Right lung (tissue), 2 donors: ENCODE measurements at regions not wholly inside any gene's neighbourhood (a gene's known extent, or its start where the extent isn't known, plus 50 kb on each side); places are given as distances from the start of the nearest gene placed in this dataset.
"Not testable (repeated sequence)": the region's sequence is repeated elsewhere in the genome, so short reads cannot be mapped to it uniquely, and the experiment has no call there.

ENCODE experiments used
- DNase-seq, 2 donors: peaks; one replicate each; pipeline ENCODE4 v3.0.0-alpha.2; 2013

DNA sequence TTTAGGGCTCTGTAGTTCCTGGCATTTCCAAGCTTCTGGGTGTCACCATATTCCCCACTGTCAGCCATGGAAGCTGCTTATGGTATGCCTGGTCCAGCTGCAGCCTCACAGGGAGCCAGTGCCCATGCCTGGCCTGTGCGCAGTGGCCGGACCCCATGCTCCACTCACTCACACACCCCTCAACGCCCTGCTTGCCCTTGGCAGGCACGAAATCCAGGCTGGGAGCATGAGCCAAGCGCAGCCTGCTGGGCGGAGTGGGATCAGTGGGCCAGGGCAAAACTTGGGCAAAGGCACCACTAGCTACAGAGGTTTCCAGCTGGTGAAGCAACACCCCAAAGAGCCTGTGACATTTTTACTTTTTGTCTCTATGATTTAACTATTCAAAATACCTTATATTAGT, 520.4 kb downstream of the RWDD3 start:
- DNase-seq = no peak

DNA sequence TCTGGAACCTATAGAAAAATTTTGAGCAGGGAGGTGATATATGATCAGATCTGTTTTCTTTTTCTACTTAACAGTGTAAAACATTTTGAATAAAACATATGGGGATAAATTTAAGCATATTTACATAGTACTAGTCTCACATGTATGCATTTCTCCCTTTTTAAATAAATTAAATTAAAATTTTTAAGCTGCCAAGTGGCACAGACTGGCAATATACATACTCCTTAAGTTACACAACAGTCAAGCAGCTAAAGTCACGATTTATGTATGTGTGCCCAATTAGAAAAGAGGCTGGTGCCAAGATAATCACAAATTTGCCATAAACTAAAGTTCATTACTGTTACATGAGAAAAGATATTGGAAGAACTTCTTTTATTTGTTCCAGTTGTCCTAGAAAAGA, 532.0 kb downstream of the RWDD3 start:
- no peak for DNase-seq

DNA sequence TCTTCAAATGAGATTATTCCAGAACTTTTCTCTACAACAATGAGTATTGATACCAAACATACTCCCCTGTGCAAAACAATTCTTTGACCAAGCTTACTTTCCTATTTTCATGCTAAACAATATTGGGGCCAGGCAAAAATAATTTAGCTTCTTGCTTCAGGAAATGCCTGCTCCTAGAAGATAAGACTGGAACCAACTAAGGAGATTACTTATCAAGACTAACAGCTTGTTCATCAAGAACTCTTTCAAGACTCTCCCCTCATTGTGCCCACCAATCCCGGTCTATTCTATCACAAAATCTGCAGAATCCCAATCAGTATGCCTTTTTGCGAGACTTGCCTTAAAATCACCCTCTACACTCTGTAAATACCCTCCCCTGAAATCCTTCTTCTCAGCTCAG, 536.6 kb downstream of the RWDD3 start:
- no peak for DNase-seq

DNA sequence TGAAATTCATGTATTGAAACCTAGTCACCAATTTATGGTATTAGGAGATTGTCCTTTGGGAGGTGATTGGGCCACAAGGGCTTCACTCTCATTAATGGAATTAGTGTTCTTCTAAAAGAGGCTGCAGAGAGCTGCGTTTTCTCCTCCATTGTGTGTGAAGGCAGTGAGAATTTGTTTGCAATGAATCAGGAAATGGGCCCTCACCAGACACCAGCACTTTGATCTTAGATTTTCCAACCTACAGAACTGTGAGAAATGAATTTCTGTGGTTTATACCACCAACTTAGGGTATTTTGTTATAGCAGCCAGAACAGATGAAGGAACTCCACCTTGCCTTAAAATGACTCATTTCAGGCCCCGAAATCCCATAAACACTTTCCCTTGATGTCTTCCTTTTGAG, 544.2 kb downstream of the RWDD3 start:
- no peak for DNase-seq

DNA sequence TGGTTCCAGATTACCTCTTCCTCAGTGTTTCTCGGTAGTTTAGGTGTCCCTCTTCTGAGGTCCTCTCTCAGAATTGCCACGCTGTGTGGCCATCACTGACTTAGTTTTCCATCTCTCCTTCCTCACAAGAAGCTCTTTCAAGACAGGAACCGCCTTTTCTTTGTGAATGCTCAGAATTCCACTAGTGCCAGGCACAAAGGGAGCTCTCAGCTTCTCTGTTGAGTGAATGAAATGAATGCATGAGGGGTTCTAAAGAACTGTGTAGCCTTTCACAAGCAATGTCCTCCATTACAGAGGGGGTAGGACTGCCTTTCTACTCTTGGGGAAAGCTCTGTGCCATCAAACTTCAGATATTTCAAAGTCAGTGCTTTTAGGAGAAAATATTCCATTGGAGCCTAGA, 546.8 kb downstream of the RWDD3 start:
- DNase-seq = no peak

DNA sequence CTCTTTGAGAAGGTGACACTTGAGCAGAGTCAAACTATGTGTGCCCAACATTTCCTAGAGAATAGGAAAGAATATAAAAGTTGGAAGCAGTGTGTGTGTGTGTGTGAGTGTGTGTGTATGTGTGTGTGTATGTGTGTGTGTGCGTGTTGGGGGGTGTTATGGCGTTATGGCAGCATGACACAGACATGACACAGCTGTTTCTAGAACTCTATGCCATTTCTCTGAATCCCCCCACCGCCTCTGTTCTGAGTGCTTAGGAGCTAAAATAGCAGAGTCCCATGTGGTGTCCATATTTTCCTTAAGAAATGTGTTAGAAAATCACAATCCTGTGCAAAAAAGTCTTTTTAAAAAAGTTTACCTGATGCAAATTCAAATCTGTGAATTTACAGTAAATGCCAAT, 556.1 kb downstream of the RWDD3 start:
- peak; percentile 23 to 31 for DNase-seq

DNA sequence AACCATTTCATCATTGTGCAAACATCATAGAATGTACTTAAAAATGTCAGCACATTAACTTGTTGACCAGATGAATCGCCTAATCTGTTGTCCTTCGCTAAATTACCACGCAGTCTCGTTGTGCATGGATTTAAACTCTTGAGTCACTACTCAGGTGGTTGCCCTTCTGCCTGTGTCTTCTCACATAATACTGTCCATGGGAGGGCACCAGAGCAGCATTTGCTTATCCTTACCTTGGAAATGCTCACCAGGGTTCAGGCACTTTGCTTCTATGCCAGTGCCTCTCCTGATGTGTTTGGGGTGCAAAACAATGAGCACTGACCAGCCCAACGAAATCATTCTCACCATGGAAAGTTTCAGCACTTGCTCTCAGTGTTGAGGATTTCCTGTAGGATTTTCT, 559.9 kb downstream of the RWDD3 start:
- no peak for DNase-seq

DNA sequence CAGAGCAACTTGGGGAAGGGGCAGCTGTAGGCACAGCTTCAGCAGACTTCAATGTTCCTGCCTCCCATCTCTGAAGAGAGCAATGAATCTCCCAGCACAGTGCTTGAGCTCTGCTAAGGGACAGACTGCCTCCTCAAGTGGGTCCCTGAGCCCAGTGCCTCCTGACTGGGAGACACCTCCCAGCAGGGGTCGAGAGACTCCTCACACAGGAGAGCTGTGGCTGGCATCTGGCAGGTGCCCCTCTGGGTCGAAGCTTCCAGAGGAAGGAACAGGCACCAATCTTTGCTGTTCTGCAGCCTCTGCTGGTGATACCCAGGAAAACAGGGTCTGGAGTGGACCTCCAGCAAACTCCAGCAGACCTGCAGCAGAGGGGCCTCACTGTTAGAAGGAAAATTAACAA, 563.8 kb downstream of the RWDD3 start:
- not testable (repeated sequence) for DNase-seq

DNA sequence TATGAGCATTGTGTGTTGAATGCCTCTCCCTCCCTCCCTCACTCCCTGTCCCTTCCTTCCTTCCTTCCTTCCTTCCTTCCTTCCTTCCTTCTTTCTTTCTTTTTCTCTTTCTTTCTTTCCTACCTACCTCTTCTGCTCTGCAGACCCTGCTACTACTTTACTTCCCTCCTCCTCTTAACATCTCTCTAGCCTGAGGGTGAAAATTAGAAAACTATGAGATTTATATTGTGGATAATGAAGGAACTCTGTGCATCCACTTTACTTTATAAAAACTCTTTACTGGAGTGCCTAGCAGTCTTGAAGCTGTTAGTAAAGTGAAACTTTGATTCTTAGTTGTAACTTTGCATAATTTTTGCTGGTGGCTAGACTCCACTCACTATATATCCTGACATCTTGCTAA, 572.2 kb downstream of the RWDD3 start:
- DNase-seq = no peak

DNA sequence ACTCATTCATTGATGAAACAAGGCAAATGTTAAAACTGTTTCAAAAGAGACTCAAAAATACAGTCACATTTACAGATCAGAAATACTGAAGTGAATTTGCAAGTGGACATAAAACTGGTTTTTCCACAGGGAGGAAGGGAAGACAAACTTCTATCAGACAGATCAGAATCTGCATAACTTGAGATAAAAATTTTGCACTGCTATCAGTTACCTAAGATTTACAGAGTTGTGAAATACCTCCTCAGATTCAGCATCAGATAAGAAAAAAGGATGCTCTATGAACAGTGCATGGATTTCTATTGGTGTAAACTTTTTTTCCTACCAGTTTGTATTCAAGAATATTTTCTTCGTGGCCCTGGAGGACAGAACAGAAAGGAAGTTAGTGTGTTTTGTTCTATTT, 575.4 kb downstream of the RWDD3 start:
- no peak for DNase-seq

DNA sequence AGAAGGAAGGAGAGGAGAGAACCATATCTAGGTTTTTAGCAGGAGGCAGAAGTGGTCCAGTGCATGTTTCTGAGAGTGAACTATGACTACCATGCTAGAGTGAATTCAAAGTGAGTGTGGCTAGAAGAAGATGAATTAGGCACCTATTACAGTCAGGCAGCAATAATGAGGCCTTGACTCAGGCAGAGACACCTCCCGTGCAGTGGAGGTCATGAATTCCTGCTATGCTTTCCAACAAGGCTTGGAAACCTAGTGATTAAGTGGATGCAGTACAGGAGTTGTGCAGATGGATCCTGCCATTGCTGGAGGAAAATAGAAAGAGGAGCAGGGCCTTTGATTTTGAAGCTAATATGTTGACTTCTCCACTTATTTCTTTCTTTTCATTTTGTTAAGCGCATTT, 581.5 kb downstream of the RWDD3 start:
- no peak for DNase-seq

DNA sequence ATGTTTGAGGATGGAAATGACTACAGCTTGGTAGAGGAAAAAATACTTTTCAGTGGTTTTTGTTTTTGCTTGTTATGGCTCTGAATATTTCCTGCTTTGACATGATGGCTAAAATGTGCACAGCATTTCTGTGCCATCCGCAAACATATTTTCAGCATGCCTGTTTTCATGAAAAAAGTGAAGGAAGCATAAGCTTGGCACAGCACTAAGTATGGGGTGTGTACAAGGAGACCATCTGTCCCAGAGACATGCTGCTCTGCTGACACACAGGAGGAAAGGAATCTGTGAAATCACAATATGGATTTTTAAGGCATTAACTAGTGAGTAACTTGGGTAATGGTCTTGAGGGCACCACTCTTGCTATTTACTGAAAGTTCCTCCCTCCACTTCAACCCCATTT, 595.5 kb downstream of the RWDD3 start:
- DNase-seq = no peak

DNA sequence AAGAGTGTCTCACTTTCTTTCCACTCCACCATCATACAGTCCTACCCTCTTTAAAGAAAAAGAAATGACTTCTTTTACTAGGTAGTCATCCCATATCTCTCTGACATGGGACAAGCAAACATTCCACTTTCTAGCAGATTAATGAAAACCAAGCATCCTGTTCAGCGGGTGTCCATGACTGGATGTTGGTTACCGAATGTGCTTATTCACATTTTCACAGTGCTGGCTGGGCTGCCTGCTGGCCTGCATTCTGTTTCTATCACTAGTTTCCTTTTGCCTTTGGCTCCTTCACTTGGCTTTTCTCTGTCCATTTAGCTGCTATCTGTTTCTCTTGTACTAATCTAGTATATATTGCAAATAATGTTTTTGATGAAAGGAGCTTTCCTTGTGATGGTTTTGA, 598.4 kb downstream of the RWDD3 start:
- no peak for DNase-seq

DNA sequence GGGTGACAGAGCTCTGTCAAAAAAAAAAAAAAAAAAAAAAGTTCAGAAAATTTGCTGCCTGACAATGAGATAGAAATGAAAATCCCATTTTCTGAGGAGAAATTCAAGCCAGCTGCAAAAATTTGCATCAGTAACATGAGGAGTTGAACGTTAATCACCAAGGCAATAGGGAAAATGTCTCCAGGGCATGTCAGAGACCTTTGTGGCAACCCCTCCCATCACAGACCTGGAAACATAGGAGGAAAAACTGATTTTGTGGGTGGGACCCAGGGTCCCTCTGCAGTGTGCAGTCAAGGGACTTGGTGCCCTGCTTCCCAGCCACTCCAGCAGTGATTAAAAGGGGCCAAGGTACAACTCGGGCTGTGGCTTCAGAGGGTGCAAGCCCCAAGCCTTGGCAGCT, 615.4 kb downstream of the RWDD3 start:
- DNase-seq = no peak

DNA sequence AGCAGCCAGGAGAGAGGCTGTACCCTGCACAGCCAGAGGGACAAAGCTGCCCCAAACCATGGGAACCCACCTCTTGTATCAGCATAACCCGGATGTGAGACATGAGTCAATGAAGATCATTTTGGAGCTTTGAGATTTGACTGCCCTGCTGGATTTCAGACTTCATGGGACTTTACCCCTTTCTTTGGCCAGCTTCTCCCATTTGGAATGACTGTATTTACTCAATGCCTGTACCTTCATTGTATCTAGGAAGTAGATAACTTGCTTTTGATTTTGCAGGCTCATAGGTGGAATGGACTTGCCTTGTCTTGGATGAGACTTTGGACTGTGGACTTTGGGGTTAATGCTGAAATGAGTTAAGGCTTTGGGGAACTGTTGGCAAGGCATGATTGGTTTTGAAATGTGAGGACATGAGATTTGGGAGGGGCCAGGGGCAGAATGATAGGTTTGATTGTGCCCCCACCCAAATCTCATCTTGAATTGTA, 616.2 kb downstream of the RWDD3 start:
- no peak for DNase-seq

DNA sequence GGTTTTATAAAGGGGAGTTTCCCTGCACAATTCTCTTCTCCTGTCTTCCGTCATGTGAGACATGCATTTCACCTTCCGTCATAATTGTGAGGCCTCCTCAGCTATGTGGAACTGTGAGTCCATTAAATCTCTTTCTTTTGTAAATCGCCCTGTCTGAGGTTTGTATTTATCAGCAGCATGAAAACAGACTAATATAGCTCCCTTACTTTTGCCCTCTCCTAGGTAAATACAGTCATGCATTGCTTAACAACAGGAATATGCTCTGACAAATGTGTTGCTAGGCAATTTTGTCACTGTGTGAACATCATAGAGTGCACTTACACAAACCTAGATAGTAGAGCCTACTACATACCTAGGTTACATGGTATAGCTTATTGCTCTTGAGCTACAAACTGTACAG, 616.8 kb downstream of the RWDD3 start:
- DNase-seq = no peak

DNA sequence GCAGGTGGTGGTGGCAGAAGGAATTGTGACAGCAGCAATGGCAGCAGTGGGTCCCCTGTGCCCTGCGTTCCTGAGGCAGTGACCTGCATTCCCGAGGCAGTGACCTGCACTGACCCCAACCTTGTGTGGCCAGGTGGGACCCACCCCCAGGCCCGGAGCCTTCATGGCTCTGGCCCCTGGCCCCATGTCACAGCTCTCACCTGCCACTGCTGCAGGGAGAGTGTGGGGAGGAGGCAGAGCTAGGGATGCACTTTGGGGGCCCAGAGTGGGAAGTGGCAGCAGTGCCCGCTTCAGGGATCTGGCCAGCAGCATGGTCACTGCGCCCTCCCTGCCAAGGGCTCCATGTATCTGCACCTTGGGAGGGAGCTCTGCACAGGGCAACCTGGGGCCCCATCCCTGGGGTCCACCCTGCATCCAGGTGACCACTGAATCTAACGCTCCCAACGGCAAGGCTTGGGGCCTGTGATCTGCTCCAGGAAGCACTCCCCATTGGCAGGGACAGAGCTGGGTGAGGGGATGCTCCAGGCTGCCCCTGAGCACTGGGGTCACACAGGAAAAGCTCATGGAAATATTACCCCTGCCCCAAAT, 618.6 kb downstream of the RWDD3 start:
- no peak for DNase-seq

DNA sequence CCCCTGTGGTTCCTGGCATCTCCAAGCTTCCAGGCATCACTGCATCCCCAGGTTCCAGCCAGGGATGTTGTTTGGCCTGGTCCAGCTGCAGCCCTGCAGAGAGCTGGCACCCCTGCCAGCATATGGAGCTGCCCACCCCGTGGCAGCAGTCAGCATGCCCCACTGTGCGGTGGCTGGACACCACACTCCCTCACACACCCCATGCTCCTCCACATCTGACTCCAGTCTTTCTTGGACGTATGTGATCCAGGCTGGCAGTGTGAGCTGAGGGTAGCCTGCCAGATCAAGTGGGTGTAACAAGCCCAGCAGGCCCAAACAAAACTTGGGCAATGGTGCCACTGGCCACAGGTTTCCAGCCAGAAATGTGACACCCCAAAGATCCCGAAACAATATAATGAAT, 620.4 kb downstream of the RWDD3 start:
- DNase-seq = no peak

DNA sequence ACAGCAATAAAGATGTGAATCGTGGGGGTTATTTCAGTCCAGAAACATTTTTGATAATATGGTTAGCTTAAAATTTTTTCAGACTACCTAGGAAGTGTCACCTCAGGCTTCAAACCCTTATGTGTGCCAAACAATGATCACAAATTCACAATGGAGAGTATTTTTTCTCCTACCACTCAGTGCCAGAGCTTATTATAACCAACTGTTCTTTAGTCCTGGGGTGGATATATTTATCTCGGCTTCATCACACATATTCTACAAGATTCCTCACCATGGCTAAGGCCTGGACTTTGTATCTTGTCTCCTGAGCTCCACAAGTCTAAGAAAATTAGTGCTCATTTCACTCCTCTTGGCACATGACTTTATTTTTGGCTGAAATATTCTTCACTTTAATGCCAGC, 629.1 kb downstream of the RWDD3 start:
- no peak for DNase-seq

DNA sequence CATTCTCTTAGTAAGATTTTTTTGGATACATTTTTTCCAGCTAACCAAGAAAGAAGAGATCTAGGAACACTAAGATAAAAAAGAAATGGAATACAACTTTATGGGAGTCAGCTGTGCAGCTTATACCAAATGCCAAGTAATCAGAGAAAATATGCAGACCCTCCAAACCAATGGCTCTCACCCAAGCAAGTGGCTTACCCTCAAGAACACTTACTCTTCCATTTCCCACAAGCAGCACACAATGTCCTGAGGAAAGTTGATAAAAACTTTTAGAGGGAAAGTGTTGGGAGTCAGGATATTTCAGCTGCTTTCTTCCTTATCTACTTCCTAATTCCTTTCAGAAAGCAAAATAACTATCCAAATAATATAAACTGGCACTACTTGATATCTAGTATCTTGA, 631.8 kb downstream of the RWDD3 start:
- no peak for DNase-seq

DNA sequence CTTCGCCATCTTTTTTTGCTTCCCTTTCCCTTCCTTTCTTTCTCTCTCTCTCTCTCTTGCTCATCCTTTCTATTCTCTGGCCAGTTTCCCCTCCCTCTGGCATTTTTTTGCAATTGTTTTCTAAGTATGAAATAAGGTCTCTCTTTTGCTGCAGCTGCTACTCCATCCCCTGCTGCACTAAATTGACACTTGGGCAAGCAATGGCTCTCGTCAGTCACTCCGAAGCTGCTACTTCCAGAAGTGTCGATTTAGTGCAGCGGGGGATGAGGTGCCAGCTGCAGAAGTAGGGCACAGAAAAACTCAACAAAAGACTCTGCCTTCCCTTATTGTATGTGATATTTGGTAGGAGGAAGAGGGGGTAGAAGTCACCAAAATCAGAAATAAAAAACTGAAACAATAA, 642.3 kb downstream of the RWDD3 start:
- no peak for DNase-seq

DNA sequence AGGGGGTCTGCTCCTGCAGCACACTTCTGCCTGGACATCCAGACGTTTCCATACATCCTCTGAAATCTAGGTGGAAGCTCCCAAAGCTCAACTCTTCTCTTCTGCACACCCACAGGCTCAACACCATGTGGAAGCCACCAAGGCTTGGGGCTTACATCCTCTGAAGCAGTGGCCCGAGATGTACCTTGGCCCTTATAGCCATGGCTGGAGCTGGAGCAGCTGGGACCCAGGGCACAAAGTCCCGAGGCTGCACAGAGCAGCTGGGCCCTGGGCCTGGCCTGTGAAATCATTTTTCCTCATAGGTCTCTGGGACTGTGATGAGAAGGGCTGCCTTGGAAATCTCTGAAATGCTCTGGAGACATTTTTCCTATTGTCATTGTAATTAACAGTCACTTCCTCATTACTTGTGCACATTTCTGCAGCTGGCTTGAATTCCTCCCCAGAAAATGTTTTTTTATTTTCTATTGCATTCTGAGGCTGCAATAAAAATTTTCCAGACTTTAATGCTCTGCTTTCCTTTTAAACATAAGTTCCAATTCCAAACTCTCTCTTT, 645.6 kb downstream of the RWDD3 start:
- no peak for DNase-seq

DNA sequence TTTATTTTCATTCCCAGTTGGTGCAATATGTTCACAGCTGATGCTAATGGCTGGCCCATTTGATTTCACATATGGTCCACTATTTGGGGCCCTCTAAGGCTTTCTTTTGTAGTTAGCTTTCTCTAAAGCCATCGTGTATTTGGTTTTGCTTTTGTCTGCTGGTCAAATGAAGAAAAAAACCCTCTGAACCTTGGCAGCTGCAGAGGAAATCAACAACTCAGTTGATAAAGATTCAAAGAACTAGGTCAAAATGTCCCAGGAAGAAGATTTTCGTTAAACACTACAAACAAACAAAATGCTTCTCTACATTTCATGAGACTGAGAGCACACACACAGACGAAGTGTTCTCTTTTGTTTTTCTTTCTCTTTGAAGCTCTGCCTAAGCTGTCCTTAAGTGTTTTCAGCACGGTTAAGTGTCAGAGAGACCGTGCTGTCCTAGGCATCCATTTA, 655.0 kb downstream of the RWDD3 start:
- peak; percentile 2 to 23 for DNase-seq

DNA sequence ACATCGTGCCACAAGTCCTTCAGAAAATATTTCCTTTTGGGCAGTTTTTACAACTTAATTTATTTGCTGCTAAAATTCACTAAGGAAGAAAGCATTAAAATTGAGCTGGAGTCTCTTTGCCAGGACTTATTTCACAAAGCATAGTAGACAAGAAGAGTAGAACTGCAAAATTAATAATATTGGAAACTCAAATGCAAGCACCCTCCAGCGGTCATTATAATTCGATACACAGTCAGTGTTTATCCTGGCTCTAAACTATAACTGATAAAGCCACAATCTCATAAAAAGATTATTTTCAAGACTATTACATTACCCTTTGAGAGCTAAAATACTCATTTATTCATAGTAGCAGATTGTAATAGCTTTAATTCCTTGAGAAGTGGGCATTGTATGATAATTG, 655.4 kb downstream of the RWDD3 start:
- peak in 1 of 2 donors; percentile 6 for DNase-seq
